ENCODE measurements at regions not wholly inside any gene's neighbourhood (a gene's known extent, or its start where the extent isn't known, plus 50 kb on each side); places are given as distances from the start of the nearest gene placed in this dataset.

DNA sequence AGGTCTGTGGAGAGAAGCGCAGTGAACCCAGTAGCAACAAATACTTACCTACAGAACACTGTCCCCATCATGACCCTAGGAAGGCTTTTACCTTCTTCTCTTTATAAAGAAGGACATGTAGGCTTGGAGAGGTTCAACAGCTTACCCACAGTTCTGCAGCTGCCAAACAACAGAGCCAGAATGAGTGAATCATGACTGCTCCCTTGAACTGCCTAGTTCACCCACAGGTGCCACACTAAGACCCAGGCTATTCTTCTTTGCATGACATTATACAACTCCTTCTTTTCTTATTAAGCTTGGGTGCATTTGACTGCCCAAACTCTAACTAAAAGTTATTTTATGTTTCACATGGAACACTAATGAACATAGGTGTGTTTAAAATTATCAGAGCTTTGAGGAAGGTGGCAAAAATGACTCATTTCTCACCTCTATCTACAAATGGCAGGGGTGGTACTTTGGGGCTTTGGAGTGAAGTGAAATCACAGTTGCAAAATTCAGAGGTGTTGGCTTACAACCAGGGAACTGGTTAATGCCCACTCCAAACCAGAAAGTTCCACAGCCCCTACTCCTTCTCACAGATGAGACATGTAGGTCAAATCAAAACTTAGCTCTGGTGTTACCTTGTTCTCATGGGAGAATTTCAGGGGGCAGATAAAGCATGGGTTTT is 201.6 kb downstream of the SEMA6A start:
- no peak for FAIRE-seq
- DNase-seq (ENCODE audit: insufficient read length, low spot score), result no peak
- TF ChIP-seq POLR2A (IDR thresholded peaks at IDR 0.05; ENCODE audit: low read depth, low read length), result no peak

DNA sequence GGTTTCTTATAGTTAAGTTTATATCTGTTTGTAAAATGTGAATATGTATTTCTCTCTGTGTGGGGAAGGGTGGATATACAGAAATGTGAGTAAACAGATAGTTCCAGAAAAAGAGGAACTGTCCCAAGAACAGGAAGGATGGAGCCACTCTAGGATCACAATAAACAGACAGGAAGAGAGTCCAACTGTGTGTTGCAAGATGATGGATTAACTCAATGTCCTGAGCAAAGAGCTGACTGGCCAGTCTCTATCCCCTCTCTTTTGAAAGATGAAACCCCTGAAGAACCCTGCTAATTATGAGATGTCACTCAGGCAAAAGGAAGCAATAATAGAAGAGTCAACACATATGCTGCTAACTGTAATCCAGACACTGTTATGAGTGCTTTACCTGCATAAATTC is 202.7 kb downstream of the SEMA6A start:
- no peak for TF ChIP-seq POLR2A (IDR thresholded peaks at IDR 0.05; ENCODE audit: low read depth, low read length)
- no peak for FAIRE-seq
- no peak for DNase-seq (ENCODE audit: insufficient read length, low spot score)

- no peak for TF ChIP-seq POLR2A (IDR thresholded peaks at IDR 0.05; ENCODE audit: low read depth, low read length)
- FAIRE-seq (no peak), DNase-seq (ENCODE audit: insufficient read length, low spot score) (no peak)
Observed at GRCh38 chr5:116371431-116371830, 203.2 kb downstream of the SEMA6A start.

- FAIRE-seq (peak; percentile 67), DNase-seq (ENCODE audit: insufficient read length, low spot score) (peak; percentile 12)
- no peak for TF ChIP-seq POLR2A (IDR thresholded peaks at IDR 0.05; ENCODE audit: low read depth, low read length)
Observed at GRCh38 chr5:116370886-116371285, 203.7 kb downstream of the SEMA6A start.

GRCh38 chr5:116370149-116370548 is 204.5 kb downstream of the SEMA6A start:
- DNase-seq (ENCODE audit: insufficient read length, low spot score) (no peak), FAIRE-seq (no peak)
- TF ChIP-seq POLR2A (IDR thresholded peaks at IDR 0.05; ENCODE audit: low read depth, low read length), result no peak

GRCh38 chr5:116365006-116365496 is 209.6 kb downstream of the SEMA6A start:
- TF ChIP-seq POLR2A (IDR thresholded peaks at IDR 0.05; ENCODE audit: low read depth, low read length), result no peak
- DNase-seq (ENCODE audit: insufficient read length, low spot score), result no peak
- FAIRE-seq, result no peak

- FAIRE-seq, result no peak
Observed at GRCh38 chr5:116363780-116364179, 210.8 kb downstream of the SEMA6A start.

DNA sequence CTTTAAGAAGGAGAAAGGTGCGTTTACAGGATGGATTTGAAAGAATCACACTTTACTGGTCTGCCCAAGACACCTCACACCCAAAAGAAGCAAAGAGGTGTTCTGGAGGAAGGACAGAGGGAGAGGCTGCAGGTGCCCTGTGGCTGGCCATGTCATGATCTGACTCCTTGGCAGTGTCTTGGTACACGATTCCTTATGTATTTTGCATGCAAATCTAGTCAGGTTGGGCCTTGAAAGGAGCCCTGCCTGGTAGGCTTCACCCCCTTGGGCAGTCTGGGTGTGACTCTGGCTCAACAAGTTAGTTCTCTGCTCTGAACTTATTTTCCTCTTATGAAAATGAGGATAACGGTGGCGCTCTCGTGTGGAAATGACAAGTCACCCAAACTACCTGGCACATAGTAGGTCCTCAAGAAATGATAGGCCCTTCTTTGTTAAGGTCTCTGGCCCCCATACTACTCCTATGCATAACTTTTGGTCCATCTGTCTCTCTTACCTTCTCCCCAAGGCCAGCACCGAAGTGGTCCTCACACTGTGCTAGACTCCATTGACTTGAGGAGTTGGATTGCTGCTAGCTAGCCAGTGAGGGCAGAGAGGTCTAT is 212.5 kb downstream of the SEMA6A start:
- FAIRE-seq, result no peak
- no peak for TF ChIP-seq POLR2A (IDR thresholded peaks at IDR 0.05; ENCODE audit: low read depth, low read length)
- DNase-seq (ENCODE audit: insufficient read length, low spot score), result no peak

More at GRCh38 chr5:116363780-116364179, 210.8 kb downstream of the SEMA6A start:
- no peak for TF ChIP-seq POLR2A (IDR thresholded peaks at IDR 0.05; ENCODE audit: low read depth, low read length)
- DNase-seq (ENCODE audit: insufficient read length, low spot score), result no peak

DNA sequence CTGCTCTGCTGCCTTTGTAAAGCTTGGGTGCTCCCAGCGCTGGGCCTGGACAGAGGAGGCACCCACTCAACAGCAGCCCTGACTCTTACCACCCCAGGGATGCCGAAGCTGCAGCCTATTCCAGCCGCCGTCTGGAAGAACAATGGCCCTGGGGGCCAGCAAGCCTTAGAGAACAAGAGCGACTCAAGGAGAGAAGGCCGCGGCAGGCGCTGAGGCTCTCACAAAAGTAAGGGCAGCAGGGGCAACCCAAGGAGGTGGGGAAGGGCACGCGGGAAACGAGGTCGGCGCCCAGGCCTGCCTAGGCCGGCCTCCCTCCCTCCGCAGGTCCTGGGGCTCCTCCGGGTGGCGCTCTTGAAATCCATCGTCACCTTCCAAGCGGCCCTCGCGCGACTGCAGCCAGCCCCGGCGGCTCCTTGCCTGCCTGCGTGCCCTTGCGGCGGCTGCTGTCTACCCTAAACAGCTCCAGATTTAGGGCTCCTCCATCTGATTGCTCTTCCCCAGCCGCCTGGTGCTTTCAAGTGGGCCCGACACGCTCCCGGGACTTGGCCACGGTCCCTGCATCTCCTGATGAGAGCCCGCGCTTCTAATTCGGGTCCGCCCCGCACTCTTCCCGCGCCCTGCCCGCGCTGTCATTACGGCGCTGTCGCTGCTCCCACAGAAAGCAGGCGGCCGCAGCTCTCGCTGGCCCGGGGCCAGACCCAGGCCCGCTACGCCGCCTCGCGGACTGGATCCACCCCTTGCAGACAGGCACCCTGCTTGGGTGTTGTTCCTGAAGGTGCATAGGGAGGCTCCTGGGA is 213.3 kb downstream of the SEMA6A start:
- TF ChIP-seq POLR2A (IDR thresholded peaks at IDR 0.05; ENCODE audit: low read depth, low read length), result no peak
- DNase-seq (ENCODE audit: insufficient read length, low spot score) (no peak), FAIRE-seq (no peak)

GRCh38 chr5:116360008-116360853 is 214.4 kb downstream of the SEMA6A start:
- no peak for TF ChIP-seq POLR2A (IDR thresholded peaks at IDR 0.05; ENCODE audit: low read depth, low read length)
- no peak for FAIRE-seq
- no peak for DNase-seq (ENCODE audit: insufficient read length, low spot score)

- no peak for DNase-seq (ENCODE audit: insufficient read length, low spot score)
- TF ChIP-seq POLR2A (IDR thresholded peaks at IDR 0.05; ENCODE audit: low read depth, low read length), result no peak
- no peak for FAIRE-seq
Observed at GRCh38 chr5:116359592-116359991, 215.0 kb downstream of the SEMA6A start.

- FAIRE-seq (no peak), DNase-seq (ENCODE audit: insufficient read length, low spot score) (no peak)
- no peak for TF ChIP-seq POLR2A (IDR thresholded peaks at IDR 0.05; ENCODE audit: low read depth, low read length)
Observed at GRCh38 chr5:116358911-116359418, 215.7 kb downstream of the SEMA6A start.

DNA sequence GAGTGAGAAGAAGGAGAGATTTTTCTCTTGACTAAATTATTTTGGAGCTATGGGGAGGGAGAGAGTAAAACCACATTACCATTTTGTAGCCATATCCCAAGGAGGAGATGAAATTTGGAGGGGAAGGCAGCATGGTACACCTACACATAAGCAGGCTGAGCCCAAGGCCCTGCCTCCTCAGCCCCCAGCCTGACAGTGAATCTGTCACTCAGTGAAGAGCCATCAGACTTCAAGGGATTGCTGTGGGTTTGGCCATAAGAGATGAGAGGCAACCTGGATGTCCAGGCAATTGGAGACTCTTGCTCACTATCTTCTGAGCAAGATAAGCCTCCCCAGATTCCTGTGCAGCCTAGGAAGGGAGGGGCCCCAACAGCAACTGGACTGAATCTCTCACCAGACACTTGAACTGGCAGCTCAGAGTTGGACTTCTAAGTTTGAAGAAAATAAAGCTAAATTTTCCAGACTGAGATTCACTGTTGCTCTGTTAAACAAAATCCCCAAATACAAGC is 216.6 kb downstream of the SEMA6A start:
- no peak for TF ChIP-seq POLR2A (IDR thresholded peaks at IDR 0.05; ENCODE audit: low read depth, low read length)
- no peak for FAIRE-seq

More for the DNA sequence above, 216.6 kb downstream of the SEMA6A start:
- DNase-seq (ENCODE audit: insufficient read length, low spot score), result no peak
